ENCODE measurements at regions not wholly inside any gene's neighbourhood (a gene's known extent, or its start where the extent isn't known, plus 50 kb on each side); places are given as distances from the start of the nearest gene placed in this dataset.

GRCh38 chr5:161960314-161960713 lies 107.3 kb upstream of the GABRG2 start:
- H3K4me3 Mint-ChIP-seq, result no peak overlapping the region
- H3K36me3 Mint-ChIP-seq, result no peaks in the 10 kb centered on the region
- no peak for DNase-seq
- no peaks in the 10 kb centered on the region for H3K27me3 Mint-ChIP-seq (ENCODE audit: low read depth in 3 of 3)
- no peak overlapping the region for H3K27ac Mint-ChIP-seq
- no peaks in the 10 kb centered on the region for H3K4me1 Mint-ChIP-seq
- peaks cover 0 to 22% (median 12%) of the 10 kb centered on the region in 6 donors for H3K9me3 Mint-ChIP-seq

GRCh38 chr5:161966564-161966963 lies 101.0 kb upstream of the GABRG2 start:
- H3K4me3 Mint-ChIP-seq, result no peak overlapping the region
- H3K9me3 Mint-ChIP-seq, result peaks cover 0 to 25% (median 2%) of the 10 kb centered on the region in 6 donors
- peaks cover 0 to 1% (median 0%) of the 10 kb centered on the region in 3 donors for H3K27me3 Mint-ChIP-seq (ENCODE audit: low read depth in 3 of 3)
- no peak overlapping the region for H3K27ac Mint-ChIP-seq
- DNase-seq, result no peak
- H3K36me3 Mint-ChIP-seq, result no peaks in the 10 kb centered on the region
- no peaks in the 10 kb centered on the region for H3K4me1 Mint-ChIP-seq

DNA sequence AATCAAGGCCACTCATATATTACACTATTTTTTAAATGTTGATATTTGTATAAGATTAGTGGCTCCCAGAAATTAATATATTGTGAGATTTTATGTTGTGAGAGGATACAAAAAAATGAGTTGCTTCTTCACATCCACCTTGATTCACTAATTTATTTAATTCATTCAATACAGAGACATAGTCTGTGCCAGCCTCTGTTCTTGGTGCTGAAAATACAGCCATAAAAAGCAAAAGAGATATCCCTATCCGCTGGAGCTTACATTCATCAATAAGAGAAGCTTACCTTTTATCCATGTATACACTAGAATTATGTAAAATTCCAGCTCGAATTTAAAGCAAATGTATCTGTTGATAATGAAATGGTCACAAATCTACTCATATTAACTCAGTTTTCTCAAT lies 92.2 kb upstream of the GABRG2 start:
- no peak overlapping the region for H3K4me3 Mint-ChIP-seq
- no peaks in the 10 kb centered on the region for H3K4me1 Mint-ChIP-seq
- peaks cover 0 to 5% (median 0%) of the 10 kb centered on the region in 3 donors for H3K36me3 Mint-ChIP-seq
- no peak overlapping the region for H3K27ac Mint-ChIP-seq
- H3K9me3 Mint-ChIP-seq, result peaks cover 0 to 23% (median 6%) of the 10 kb centered on the region in 6 donors
- no peak for DNase-seq
- H3K27me3 Mint-ChIP-seq (ENCODE audit: low read depth in 3 of 3), result no peaks in the 10 kb centered on the region

GRCh38 chr5:161988077-161988476 lies 79.5 kb upstream of the GABRG2 start:
- Mint-ChIP-seq H3K4me3 (no peak overlapping the region), H3K27me3 (ENCODE audit: low read depth in 3 of 3) (peaks cover 0 to 2% (median 0%) of the 10 kb centered on the region in 3 donors), H3K36me3 (peaks cover 0 to 3% (median 0%) of the 10 kb centered on the region in 3 donors), H3K27ac (no peak overlapping the region), H3K9me3 (peaks cover 5 to 51% (median 28%) of the 10 kb centered on the region in 6 donors), H3K4me1 (no peaks in the 10 kb centered on the region)
- no peak for DNase-seq
